Activated naive CD8-positive, alpha-beta T cell treated with anti-CD3 and anti-CD28 coated beads, Interleukin-2, amount 10 ng/mL, durations not matched to agents 7 days and 5 days (primary cell): ENCODE measurements at regions not wholly inside any gene's neighbourhood (a gene's known extent, or its start where the extent isn't known, plus 50 kb on each side); places are given as distances from the start of the nearest gene placed in this dataset.
A peak's percentile ranks its signal among the peaks of the same experiment; 100 is the strongest.
"Not testable (repeated sequence)": the region's sequence is repeated elsewhere in the genome, so short reads cannot be mapped to it uniquely, and the experiment has no call there.

ENCODE experiments used
- ATAC-seq: fragments of 150-1000 bp; cut with Tn5 transposase; one replicate; pipeline ENCODE4 v1.10.0; 2021; ENCODE audit warnings: low read depth, moderate library complexity
- POLR2A ChIA-PET: fragments of 350-600 bp; sonication (Branson Sonifier 250); formaldehyde crosslinking; loops from one replicate; lab custom pipeline; 2021; ENCODE audit warnings: antibody characterized with exemption; lab: Charles Lee
- DNase-seq: peaks from one replicate; pipeline ENCODE4 v3.0.0; 2021
- H3K27ac Mint-ChIP-seq: one replicate; pipeline ENCODE4 v1.8.0; 2022; ENCODE audit warnings: mild to moderate bottlenecking, mixed read lengths
- H3K27me3 Mint-ChIP-seq: one replicate; pipeline ENCODE4 v1.8.0; 2022; ENCODE audit warnings: mild to moderate bottlenecking, moderate library complexity, mixed read lengths
- H3K36me3 Mint-ChIP-seq: one replicate; pipeline ENCODE4 v1.8.0; 2021; ENCODE audit warnings: mild to moderate bottlenecking, mixed read lengths
- H3K4me1 Mint-ChIP-seq: one replicate; pipeline ENCODE4 v1.8.0; 2021; ENCODE audit warnings: mixed read lengths
- H3K4me3 Mint-ChIP-seq: one replicate; pipeline ENCODE4 v1.8.0; 2022; ENCODE audit warnings: mild to moderate bottlenecking, moderate library complexity, mixed read lengths
- H3K9me3 Mint-ChIP-seq: one replicate; pipeline ENCODE4 v1.8.0; 2021; ENCODE audit warnings: mixed read lengths

DNA sequence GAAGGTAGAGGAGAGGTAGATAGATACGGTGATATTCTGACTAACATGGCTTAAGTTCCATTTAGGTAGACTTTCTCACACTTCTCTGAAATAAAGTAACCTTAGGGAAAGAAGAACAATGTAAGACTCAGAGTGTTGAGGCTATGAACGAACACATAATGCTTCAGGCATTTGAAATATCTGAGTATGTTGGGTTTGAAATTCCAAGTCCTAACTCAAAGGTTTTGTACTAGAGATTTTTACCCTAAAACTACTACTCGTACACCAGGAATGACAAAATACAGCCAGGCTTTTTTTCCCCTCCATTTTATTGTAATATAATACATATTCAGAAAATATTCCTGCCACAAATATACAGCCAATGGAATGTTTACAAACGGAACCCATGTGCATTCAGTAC, 592.6 kb downstream of the ETS1 start:
- no peaks in the 10 kb centered on the region for H3K9me3 Mint-ChIP-seq
- peaks cover 3% of the 10 kb centered on the region for H3K27me3 Mint-ChIP-seq
- POLR2A ChIA-PET, result no interaction called here
- no peaks in the 10 kb centered on the region for H3K4me1 Mint-ChIP-seq
- no peak overlapping the region for H3K27ac Mint-ChIP-seq
- no peaks in the 10 kb centered on the region for H3K36me3 Mint-ChIP-seq
- no peak for ATAC-seq
- DNase-seq, result no peak
- no peak overlapping the region for H3K4me3 Mint-ChIP-seq

DNA sequence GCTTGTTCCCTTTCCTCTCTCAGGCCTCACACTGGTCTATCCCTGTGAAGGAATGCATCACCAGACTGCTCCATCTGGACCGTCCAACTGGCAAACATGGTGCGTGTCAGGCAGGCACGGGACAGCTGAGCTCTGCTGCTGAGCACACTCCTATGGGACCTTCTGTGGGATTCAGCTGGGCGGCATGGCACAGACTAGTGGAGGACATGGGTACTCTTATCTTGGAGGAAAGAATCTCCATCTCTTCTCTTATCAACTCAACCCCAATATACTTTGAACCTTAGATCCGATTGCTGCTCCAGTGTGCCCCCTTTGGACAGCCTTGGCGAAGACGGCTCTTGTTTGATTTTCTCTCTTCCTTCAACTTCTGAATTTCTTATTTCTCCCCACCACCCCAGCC, 593.6 kb downstream of the ETS1 start:
- POLR2A ChIA-PET, result no interaction called here
- no peaks in the 10 kb centered on the region for H3K4me1 Mint-ChIP-seq
- DNase-seq (no peak), ATAC-seq (no peak)
- no peaks in the 10 kb centered on the region for H3K36me3 Mint-ChIP-seq
- no peak overlapping the region for H3K4me3 Mint-ChIP-seq
- no peak overlapping the region for H3K27ac Mint-ChIP-seq
- peaks cover 3% of the 10 kb centered on the region for H3K27me3 Mint-ChIP-seq
- no peaks in the 10 kb centered on the region for H3K9me3 Mint-ChIP-seq

GRCh38 chr11:127993281-127993680, 594.1 kb downstream of the ETS1 start:
- no peaks in the 10 kb centered on the region for H3K9me3 Mint-ChIP-seq
- no peaks in the 10 kb centered on the region for H3K4me1 Mint-ChIP-seq
- DNase-seq (no peak), ATAC-seq (no peak)
- POLR2A ChIA-PET, result no interaction called here
- H3K36me3 Mint-ChIP-seq, result no peaks in the 10 kb centered on the region
- no peak overlapping the region for H3K27ac Mint-ChIP-seq
- peaks cover 3% of the 10 kb centered on the region for H3K27me3 Mint-ChIP-seq
- H3K4me3 Mint-ChIP-seq, result no peak overlapping the region

DNA sequence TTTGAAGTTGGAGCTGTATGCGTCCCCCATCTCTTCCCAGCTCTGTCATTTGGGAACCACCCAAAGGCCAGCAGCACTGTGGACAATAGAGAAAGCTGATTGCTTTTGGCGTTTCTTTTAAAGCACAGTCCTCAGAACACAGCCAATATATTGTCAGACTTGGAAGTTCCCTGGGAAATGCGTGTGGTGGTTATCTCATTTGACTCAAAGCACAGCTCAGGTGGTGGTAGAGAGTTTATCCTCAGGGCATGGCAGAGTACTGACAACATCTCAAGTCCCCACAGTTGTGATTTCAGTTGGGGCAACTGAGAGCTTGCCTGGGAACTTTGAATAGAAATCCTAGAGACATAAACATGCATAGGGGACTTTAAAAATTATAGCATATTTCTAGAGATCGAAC, 601.3 kb downstream of the ETS1 start:
- H3K4me1 Mint-ChIP-seq, result no peaks in the 10 kb centered on the region
- H3K9me3 Mint-ChIP-seq, result peaks cover 3% of the 10 kb centered on the region
- DNase-seq (no peak), ATAC-seq (no peak)
- no peaks in the 10 kb centered on the region for H3K36me3 Mint-ChIP-seq
- H3K4me3 Mint-ChIP-seq, result no peak overlapping the region
- no peak overlapping the region for H3K27ac Mint-ChIP-seq
- POLR2A ChIA-PET, result no interaction called here
- H3K27me3 Mint-ChIP-seq, result peaks cover 8% of the 10 kb centered on the region

- H3K4me3 Mint-ChIP-seq, result no peak overlapping the region
- no peak overlapping the region for H3K27ac Mint-ChIP-seq
- no peaks in the 10 kb centered on the region for H3K4me1 Mint-ChIP-seq
- POLR2A ChIA-PET, result no interaction called here
- peaks cover 10% of the 10 kb centered on the region for H3K27me3 Mint-ChIP-seq
- H3K36me3 Mint-ChIP-seq, result no peaks in the 10 kb centered on the region
- no peak for ATAC-seq
- no peak for DNase-seq
- peaks cover 2% of the 10 kb centered on the region for H3K9me3 Mint-ChIP-seq
These were observed 614.5 kb downstream of the ETS1 start for GRCh38 chr11:127972816-127973215.

- DNase-seq (no peak), ATAC-seq (no peak)
- Mint-ChIP-seq H3K27me3 (peaks cover 7% of the 10 kb centered on the region), H3K36me3 (no peaks in the 10 kb centered on the region), H3K9me3 (no peaks in the 10 kb centered on the region), H3K4me3 (no peak overlapping the region), H3K27ac (no peak overlapping the region), H3K4me1 (no peaks in the 10 kb centered on the region)
- POLR2A ChIA-PET, result no interaction called here
These were observed 615.9 kb downstream of the ETS1 start for GRCh38 chr11:127971448-127971847.

GRCh38 chr11:127966821-127967220, 620.5 kb downstream of the ETS1 start:
- Mint-ChIP-seq H3K9me3 (no peaks in the 10 kb centered on the region), H3K27me3 (peaks cover 5% of the 10 kb centered on the region)
- ATAC-seq, result no peak

GRCh38 chr11:127965939-127966668, 621.3 kb downstream of the ETS1 start:
- H3K4me3 Mint-ChIP-seq, result no peak overlapping the region
- DNase-seq (no peak), ATAC-seq (no peak)
- no peak overlapping the region for H3K27ac Mint-ChIP-seq
- H3K27me3 Mint-ChIP-seq, result peaks cover 5% of the 10 kb centered on the region
- no peaks in the 10 kb centered on the region for H3K4me1 Mint-ChIP-seq
- no peaks in the 10 kb centered on the region for H3K36me3 Mint-ChIP-seq
- no peaks in the 10 kb centered on the region for H3K9me3 Mint-ChIP-seq
- POLR2A ChIA-PET, result no interaction called here

More at GRCh38 chr11:127966821-127967220, 620.5 kb downstream of the ETS1 start:
- no peak overlapping the region for H3K4me3 Mint-ChIP-seq
- no peak overlapping the region for H3K27ac Mint-ChIP-seq
- H3K36me3 Mint-ChIP-seq, result no peaks in the 10 kb centered on the region
- POLR2A ChIA-PET, result no interaction called here
- no peak for DNase-seq
- H3K4me1 Mint-ChIP-seq, result no peaks in the 10 kb centered on the region

DNA sequence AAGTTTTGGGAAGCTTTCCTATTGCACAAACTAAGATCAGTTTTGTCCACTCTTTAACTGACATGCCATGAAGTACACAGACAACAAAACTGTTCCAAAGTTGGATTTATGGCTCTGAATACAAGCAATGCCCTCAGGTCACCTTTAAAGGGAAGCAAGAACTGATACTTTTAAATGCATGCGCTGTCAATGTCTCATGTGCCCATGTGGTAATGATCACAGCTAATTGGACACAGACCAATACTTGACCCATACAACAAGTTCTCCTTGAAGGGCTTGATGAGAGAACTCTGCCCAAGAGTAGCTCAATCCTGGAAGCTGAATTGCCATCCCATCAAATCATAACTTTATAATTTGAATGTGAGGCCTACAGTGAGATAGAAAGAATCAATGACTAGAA, 624.9 kb downstream of the ETS1 start:
- ATAC-seq (no peak), DNase-seq (no peak)
- H3K4me3 Mint-ChIP-seq, result no peak overlapping the region
- peaks cover 2% of the 10 kb centered on the region for H3K27me3 Mint-ChIP-seq
- H3K27ac Mint-ChIP-seq, result no peak overlapping the region
- no peaks in the 10 kb centered on the region for H3K9me3 Mint-ChIP-seq
- H3K4me1 Mint-ChIP-seq, result no peaks in the 10 kb centered on the region
- POLR2A ChIA-PET, result no interaction called here
- H3K36me3 Mint-ChIP-seq, result no peaks in the 10 kb centered on the region

DNA sequence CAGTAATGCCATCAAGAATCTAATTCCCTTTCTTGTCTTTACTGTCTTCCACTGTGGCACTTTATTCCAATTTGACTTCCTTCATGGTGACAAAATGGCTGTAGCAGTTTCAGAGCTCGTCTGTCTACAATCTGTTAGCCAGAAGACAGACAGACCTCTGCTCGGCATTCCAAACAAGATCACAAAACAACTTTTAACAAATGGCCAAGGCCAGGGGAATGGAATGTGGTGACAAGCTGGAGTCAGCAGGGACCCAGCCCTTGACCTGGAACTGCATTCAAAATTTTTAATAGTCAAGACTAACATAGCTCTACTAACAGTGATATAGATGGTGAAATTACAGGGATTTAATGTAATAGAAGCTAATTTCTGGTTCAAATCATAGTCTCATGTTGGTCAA, 637.2 kb downstream of the ETS1 start:
- no peak overlapping the region for H3K4me3 Mint-ChIP-seq
- no peaks in the 10 kb centered on the region for H3K36me3 Mint-ChIP-seq
- ATAC-seq, result no peak
- POLR2A ChIA-PET, result no interaction called here
- H3K27me3 Mint-ChIP-seq, result peaks cover 3% of the 10 kb centered on the region
- H3K9me3 Mint-ChIP-seq, result no peaks in the 10 kb centered on the region
- H3K4me1 Mint-ChIP-seq, result no peaks in the 10 kb centered on the region
- no peak for DNase-seq
- no peak overlapping the region for H3K27ac Mint-ChIP-seq

GRCh38 chr11:127943763-127944162, 643.6 kb downstream of the ETS1 start:
- Mint-ChIP-seq H3K27ac (no peak overlapping the region), H3K4me1 (no peaks in the 10 kb centered on the region), H3K36me3 (no peaks in the 10 kb centered on the region), H3K27me3 (peaks cover 3% of the 10 kb centered on the region), H3K9me3 (peaks cover 2% of the 10 kb centered on the region), H3K4me3 (no peak overlapping the region)
- ATAC-seq, result no peak
- POLR2A ChIA-PET, result no interaction called here
- DNase-seq, result no peak

GRCh38 chr11:127943152-127943551, 644.2 kb downstream of the ETS1 start:
- Mint-ChIP-seq H3K27ac (no peak overlapping the region), H3K27me3 (peaks cover 3% of the 10 kb centered on the region), H3K36me3 (no peaks in the 10 kb centered on the region), H3K9me3 (peaks cover 2% of the 10 kb centered on the region), H3K4me3 (no peak overlapping the region), H3K4me1 (no peaks in the 10 kb centered on the region)
- DNase-seq, result no peak
- no peak for ATAC-seq
- POLR2A ChIA-PET, result no interaction called here

DNA sequence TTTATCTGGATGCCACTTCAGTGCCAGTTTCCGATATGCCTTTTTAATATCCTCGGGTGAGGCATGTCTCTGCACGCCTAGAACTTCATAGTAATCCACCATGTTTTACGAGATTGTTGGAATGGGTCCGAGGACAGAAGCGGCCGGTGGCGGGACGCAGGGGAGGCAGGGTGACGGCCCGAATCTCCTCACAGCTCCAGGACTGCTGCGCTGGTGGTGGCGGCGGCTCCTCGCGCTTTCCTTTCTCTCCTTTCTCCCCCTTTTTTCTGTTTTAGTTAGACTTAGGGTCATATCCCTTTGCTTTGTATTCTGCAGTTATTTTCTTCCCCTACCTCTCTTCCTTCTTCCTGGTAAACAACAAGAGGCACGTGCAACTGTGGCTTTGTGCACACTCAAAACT, 645.8 kb downstream of the ETS1 start:
- H3K27ac Mint-ChIP-seq, DNase-seq, H3K4me1 Mint-ChIP-seq, POLR2A ChIA-PET, H3K27me3 Mint-ChIP-seq, H3K4me3 Mint-ChIP-seq, H3K36me3 Mint-ChIP-seq, H3K9me3 Mint-ChIP-seq: not testable (repeated sequence)
- peak; percentile 42 for ATAC-seq

DNA sequence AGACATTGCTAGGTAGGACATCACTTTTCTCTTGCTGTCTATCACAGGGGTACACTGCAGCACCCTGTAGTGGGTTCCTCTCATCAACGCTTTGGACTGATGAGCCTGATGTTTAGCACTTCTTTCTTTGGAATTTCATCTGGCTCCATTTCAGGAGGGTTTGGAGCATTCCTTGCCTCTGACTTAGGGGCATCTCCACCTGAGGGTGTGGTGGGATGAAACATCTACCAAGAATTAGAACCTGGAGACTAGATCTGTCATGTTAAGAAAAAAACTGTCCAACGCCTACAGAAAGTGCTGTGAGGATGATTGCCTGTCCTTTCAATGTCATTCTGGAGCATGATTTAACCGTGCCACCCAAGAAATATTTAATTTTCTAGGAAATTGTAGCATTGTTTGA, 648.4 kb downstream of the ETS1 start:
- no peak for DNase-seq

More for the DNA sequence above, 648.4 kb downstream of the ETS1 start:
- POLR2A ChIA-PET, result no interaction called here
- no peak for ATAC-seq
- no peak overlapping the region for H3K27ac Mint-ChIP-seq
- H3K27me3 Mint-ChIP-seq, result no peaks in the 10 kb centered on the region
- H3K9me3 Mint-ChIP-seq, result peaks cover 2% of the 10 kb centered on the region
- no peaks in the 10 kb centered on the region for H3K36me3 Mint-ChIP-seq
- H3K4me3 Mint-ChIP-seq, result no peak overlapping the region
- no peaks in the 10 kb centered on the region for H3K4me1 Mint-ChIP-seq
